ELR (cell line): ENCODE measurements at regions not wholly inside any gene's neighbourhood (a gene's known extent, or its start where the extent isn't known, plus 50 kb on each side); places are given as distances from the start of the nearest gene placed in this dataset.
A peak's percentile ranks its signal among the peaks of the same experiment; 100 is the strongest.

Source experiments
- DNase-seq: peaks from one replicate; pipeline ENCODE4 v3.0.0-alpha.2; 2015; ENCODE audit warnings: low read depth

DNA sequence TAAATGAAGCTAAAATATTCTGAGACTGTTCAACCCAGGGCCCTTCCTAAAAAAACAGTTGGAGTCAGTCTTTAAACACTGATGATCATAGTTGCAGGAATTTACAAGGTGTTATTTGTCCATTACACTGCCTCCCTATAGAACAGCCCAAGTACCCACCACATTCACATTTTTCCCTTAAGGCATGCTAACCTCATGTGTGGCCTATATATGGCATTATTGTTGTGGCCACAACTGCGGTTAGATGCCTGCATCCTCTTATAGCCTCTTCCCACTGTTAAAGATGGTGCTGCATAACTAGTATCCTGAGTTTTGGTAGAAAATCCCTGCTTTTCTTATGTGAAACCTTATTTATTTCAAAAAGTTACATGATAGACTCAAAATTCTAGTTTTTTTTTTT, 287.9 kb upstream of the SEMA3A start:
- DNase-seq, result no peak

- no peak for DNase-seq
Observed at GRCh38 chr7:84479059-84479458, 284.5 kb upstream of the SEMA3A start.

DNA sequence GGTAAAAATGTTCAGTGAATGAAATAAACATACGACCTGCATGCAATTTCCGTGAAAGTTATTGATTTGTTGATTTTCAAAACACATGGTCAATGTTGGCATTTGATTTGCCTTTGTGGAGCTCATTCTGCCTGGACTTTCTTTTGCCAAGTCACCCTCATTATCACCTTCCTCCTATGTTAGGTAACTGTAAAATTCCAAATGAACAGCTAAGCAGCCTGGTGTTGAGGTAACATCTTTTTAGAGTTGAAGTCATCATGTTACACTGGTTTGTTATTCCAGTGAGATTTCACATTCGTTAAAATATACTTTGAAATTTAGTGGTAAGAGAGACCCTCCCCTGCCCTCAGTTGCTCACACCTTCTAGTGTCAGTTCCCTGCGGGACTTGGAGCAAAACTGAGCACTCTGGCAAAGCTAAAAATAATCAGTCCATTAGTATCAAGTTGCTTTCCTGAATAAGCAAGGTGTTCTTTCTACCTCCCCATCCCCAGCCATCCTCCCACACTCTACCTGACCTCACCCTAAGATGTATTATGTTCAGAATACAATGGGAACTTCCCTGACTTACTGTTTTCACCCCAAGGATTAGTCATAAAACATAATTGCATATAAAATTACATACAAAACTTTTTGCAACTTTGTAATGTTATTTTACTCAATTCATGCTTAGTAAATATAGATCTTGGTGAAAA, 283.3 kb upstream of the SEMA3A start:
- no peak for DNase-seq

GRCh38 chr7:84474436-84474835, 279.8 kb upstream of the SEMA3A start:
- DNase-seq, result no peak

DNA sequence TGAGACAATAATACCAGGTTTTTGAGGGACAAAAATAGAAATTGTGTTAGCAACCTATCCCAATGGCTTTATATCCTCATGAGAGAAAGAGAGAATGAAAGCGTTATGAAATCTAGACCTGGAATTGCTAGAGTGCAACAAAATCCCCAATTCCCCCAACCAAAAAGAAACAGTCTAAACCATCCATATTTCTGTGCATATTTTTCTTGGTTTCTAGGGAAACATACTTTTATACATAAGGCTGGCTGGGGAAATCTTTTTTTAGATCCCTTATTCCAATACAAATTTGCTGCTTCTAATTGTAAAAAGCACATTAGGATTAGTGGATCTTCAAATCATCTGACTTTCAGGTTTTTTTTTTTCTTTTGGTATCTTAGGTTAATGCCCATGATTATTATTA, 277.0 kb upstream of the SEMA3A start:
- DNase-seq, result no peak

DNA sequence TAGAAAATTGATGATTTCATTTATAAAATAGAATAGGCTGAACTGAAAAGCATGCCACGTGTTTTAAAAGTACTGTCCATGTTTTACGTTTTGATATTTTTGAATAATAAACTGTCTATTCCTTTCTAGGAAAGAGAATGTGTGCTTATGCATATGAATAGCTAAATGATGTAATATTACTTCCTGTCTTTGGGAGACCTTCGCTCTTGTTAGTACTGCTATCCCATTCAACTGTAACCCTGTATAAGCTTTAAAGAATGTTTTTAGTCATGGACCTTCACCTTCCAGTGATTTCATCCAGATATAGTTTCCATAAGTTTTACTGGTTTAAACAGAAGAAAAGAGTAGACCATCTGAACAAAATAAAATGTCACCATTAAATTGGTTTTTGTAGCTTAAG, 274.4 kb upstream of the SEMA3A start:
- DNase-seq, result peak; percentile 25

GRCh38 chr7:84462259-84462658, 267.7 kb upstream of the SEMA3A start:
- no peak for DNase-seq

DNA sequence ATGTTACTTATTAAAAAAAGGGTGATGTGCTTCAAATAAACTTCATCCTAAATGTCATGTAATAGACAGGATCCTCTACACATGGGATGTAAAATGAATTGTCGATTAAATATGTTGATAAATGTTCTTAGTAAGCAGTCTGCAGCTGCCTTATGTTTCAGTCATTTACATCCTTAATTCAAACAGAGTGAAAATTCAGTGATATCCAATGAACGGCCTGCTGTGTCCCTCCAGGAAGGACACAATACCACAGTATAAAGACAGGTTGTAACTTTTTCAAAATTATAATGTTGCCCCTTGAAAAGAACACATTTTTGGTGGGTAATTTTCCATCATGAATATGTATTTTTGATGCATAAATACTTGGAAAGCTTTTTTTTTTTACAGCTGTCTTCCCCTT, 266.5 kb upstream of the SEMA3A start:
- no peak for DNase-seq

DNA sequence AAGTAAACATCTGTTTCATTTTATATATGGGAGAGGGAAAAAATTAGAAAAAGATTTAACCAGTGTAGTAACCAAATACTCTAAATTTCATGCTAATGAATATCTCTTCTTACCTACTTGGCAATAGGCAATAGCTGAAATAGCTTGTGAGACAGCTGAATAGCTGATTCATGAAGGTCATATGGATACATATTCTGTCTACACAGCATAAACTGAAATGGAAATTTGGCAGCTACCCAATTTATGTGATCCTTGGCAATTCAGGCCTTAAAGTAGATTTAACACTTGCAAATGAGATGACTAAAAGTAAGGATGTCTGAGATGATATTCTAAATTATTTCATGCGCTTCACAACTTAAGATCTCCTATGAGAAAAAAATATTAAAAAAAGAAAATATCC, 261.2 kb upstream of the SEMA3A start:
- DNase-seq, result peak; percentile 28

DNA sequence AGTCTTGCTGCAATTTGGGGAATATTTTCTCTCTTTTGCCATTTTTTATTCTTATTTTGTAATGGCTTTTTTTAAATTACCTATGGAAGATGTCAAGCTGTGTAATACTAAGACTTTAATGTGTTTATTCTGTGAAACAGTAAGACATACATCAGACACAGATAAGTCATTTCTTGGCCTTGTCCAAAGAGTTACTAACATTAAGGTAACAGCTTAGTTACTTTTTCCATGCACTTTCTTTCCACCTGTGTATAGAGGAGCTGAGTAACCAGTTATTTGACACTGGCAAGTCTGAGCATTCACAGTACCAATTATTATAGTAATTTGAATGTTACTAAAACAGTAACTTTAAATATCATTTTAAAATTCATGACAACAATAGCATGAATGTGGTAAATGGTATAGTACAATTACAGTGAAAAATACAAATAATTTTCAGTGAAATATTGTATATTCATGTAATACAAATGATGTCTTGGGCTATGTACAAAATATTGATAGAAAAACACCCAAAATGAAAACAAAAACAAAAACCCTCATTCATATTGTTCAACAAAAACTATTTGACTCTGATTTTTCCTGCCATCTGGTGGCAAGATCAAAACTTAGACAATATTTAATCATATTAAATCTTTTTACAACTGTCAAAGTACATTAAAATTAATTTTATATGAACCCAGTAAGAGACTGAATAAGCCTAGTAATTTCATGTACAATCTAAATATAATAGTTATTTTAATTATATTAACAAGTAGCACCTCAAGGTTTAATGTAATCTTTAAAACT, 259.8 kb upstream of the SEMA3A start:
- peak; percentile 34 for DNase-seq

- DNase-seq, result no peak
Observed at GRCh38 chr7:84452618-84453017, 258.0 kb upstream of the SEMA3A start.

DNA sequence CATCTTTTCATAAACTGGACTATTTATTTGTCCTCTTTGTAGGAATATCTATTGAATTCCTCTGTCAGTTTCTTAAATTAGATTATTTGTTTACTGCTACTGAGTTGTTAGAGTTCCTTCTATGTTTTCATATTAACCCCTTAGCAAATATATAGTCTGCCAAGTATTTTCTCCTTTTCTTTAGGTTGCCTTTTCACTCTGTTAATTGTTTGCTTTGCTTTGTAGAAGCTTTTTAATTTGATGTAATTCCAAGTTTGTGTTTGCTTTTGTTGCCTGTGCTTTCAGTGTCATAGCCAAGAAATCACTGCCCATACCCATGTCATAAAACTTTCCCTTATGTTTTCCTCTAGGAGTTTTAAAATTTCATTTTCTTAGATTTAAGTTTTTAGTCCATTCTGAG, 256.2 kb upstream of the SEMA3A start:
- DNase-seq, result no peak

DNA sequence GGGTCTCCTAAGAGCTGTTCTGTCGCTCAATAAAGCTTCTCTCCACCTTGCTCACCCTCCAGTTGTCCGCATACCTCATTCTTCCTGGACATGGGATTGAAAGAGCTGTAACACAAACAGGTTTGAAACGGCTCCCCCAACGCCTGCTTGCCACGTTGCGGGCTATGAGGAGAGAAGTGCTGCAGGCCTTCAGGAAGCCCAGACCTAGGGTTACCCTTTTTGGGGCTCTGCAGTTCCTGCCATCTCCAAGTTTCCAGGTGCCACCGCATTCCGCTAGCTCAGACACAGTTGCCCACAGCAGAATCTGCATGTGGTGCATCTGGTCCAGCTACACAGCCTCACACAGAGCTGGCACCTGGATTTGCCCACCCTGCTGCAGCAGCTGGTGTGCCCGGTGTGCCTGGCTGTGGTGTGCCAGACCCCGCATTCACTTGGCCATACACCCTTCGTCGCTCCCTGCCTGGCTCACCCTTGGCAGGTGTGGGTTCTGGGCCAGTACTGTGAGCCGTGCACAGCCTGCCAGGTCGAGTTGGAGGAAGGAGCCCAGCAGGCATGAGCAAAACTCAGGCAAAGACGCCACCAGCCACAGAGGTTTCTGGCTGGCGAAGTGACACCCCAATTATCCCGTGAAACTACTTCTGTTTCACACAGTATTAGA, 253.2 kb upstream of the SEMA3A start:
- DNase-seq, result no peak

DNA sequence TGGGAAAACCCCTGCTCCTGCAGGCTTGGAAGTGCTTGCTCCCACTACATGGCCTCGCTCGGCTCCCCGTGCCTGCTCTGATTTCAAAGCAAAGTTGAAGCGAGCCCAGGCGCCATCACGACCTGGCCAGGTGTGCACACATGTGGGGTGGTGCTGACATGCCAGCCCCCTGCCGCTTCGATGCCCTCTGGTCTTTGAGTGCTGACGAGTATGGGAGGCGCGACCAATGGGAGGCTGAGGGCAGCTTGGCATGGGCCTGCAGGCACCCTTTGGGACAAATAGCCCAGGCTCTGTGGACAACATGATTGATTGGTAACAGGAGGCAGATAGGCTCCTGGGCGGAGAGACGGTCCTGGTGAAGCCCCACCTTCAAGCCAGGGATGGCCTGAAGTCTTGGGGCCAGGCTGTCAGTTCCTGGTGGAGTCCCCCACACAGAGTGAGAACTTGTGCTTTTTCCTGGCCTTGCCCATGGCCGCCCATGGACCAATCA, 252.4 kb upstream of the SEMA3A start:
- DNase-seq, result no peak

DNA sequence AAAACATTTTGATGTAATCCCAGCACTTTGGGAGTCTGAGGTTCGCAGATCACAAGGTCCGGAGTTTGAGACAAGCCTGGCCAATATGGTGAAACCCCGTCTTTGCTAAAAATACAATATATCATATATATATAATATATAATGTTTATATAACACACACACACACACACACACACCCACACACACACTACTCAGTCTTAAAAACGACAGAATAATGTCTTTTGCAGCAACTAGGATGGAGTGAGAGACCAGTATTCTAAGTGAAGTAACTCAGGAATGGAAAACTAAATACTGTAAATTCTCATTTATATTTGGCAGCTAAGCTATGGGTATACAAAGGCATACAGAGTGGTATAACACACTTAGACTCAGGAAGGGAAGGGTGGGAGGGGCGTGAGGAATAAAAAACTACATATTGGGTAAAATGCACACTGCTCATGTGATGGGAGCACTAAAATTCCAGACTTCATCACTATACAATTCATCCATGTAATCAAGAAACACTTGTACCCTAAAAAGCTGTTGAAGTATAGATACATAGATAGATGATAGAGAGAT, 231.2 kb upstream of the SEMA3A start:
- DNase-seq, result no peak

- peak; percentile 8 for DNase-seq
Observed at GRCh38 chr7:84422790-84423189, 228.2 kb upstream of the SEMA3A start.

- peak; percentile 96 for DNase-seq
Observed at GRCh38 chr7:84412161-84412969, 217.8 kb upstream of the SEMA3A start.

DNA sequence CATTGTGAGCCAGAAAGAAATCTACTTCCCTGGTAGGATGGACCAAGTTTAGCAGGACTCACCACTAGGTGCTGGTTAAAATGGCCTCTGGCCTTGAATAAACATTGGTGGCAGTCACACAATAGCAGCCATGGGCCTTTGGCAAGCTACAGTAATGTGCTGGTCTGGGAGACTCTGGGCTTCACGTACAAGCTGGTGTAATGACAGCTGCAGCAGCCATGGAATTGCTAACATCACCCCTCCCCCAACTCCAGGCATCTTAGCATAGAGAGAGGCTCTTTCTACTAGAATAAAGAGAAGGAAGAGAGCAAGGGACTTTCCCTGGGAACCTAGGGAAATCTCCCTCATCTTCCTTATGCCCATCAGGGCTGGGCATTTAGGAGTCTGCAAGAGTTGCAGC, 205.1 kb upstream of the SEMA3A start:
- no peak for DNase-seq

GRCh38 chr7:84394219-84394618, 199.6 kb upstream of the SEMA3A start:
- DNase-seq, result peak; percentile 17

DNA sequence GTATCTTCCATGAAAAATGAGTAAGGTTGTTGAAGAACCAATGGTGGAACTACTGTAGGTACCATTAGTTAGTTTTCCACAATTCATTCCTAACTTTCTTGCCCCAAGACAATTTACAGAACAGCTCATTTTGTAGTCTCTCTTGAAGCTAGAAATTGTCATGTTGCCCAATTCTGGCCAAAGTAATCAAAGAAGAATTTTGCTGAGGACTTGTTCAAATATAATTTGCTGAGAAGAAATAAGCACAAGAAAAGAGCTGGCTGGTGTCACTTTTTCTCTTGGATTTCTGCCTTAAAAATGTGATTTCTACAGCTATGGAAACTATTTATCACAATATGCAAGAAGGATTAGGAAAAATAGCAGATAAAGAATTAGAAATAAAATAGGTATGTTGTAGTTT, 199.2 kb upstream of the SEMA3A start:
- no peak for DNase-seq

GRCh38 chr7:84390845-84391244, 196.3 kb upstream of the SEMA3A start:
- no peak for DNase-seq

DNA sequence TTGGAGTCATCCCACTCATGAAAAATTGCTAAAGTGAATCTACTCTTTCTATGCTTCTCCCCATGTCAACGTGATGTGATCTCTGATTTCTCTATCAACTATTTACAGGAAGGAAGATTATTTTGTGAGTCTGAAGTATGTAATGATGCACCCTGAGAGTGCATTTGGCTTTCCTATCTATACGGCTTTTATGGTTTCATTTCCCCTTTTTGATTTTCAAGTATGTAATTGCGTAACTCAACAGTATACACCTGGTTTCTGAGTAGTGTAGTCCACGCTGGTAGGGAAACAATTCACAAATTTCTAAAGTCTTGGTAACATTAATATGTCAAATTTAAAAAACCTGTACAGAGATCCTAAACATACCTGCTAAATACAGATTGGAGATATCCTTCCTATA, 194.7 kb upstream of the SEMA3A start:
- no peak for DNase-seq
